WTC11 (cell line): ENCODE measurements at regions not wholly inside any gene's neighbourhood (a gene's known extent, or its start where the extent isn't known, plus 50 kb on each side); places are given as distances from the start of the nearest gene placed in this dataset.

ENCODE experiments used
- ATAC-seq: fragments of 200-7000 bp; cut with Tn5 transposase; 2 replicates; pipeline ENCODE4 v1.10.0; 2021; ENCODE audit warnings: mild to moderate bottlenecking, moderate library complexity
- CTCF ChIA-PET: fragments of 300-600 bp; sonication (Branson Sonifier 250); formaldehyde crosslinking; loops from one replicate; lab custom pipeline; 2021; ENCODE audit warnings: antibody characterized with exemption; lab: Charles Lee
- POLR2A ChIA-PET: fragments of 350-600 bp; sonication (Branson Sonifier 250); formaldehyde crosslinking; loops from one replicate; lab custom pipeline; 2021; ENCODE audit warnings: antibody characterized with exemption; lab: Charles Lee
- DNase-seq: peaks from one replicate; pipeline ENCODE4 v3.0.0; 2021; ENCODE audit warnings: low spot score
- H3K27ac Mint-ChIP-seq: 2 replicates; pipeline ENCODE4 v1.8.0; 2021; ENCODE audit warnings: mixed read lengths
- H3K27me3 Mint-ChIP-seq: 2 replicates; pipeline ENCODE4 v1.8.0; 2021; ENCODE audit warnings: low read depth, mild to moderate bottlenecking, moderate library complexity, mixed read lengths
- H3K36me3 Mint-ChIP-seq: 2 replicates; pipeline ENCODE4 v1.8.0; 2021; ENCODE audit warnings: mixed read lengths
- H3K4me1 Mint-ChIP-seq: 2 replicates; pipeline ENCODE4 v1.8.0; 2022; ENCODE audit warnings: mixed read lengths
- H3K4me3 Mint-ChIP-seq: 2 replicates; pipeline ENCODE4 v1.8.0; 2021; ENCODE audit warnings: mild to moderate bottlenecking, moderate library complexity, mixed read lengths
- H3K9me3 Mint-ChIP-seq: 2 replicates; pipeline ENCODE4 v1.8.0; 2021; ENCODE audit warnings: mixed read lengths
- ELF4 ChIP-seq: sonication (generic); formaldehyde crosslinking; IDR thresholded peaks from 2 replicates; pipeline ENCODE4 v1.8.1; 2022; ENCODE audit warnings: low read depth, mild to moderate bottlenecking, moderate library complexity, missing genetic modification reagents
- FOXK1 ChIP-seq: sonication (generic); formaldehyde crosslinking; IDR thresholded peaks from 2 replicates; pipeline ENCODE4 v1.8.0; 2022; ENCODE audit warnings: mild to moderate bottlenecking, moderate library complexity, missing genetic modification reagents
- GRHL2 ChIP-seq: fragments of 250-450 bp; sonication (Bioruptor Pico); IDR thresholded peaks from 2 replicates; pipeline ENCODE4 v1.8.0; 2022; ENCODE audit warnings: mild to moderate bottlenecking, moderate library complexity; ENCODE audit not compliant: insufficient replicate concordance, severe bottlenecking
- IRF2 ChIP-seq: sonication (generic); formaldehyde crosslinking; IDR thresholded peaks from 2 replicates; pipeline ENCODE4 v1.8.0; 2022; ENCODE audit warnings: low read depth, missing genetic modification reagents, borderline replicate concordance
- KAT7 ChIP-seq: sonication (generic); formaldehyde crosslinking; IDR thresholded peaks from 2 replicates; pipeline ENCODE4 v1.8.1; 2023; ENCODE audit warnings: missing genetic modification reagents, mild to moderate bottlenecking, borderline replicate concordance
- NFYB ChIP-seq: sonication (generic); formaldehyde crosslinking; conservative IDR thresholded peaks from 2 replicates; pipeline ENCODE4 v1.8.0; 2022; ENCODE audit warnings: low read depth, missing genetic modification reagents
- SMAD3 ChIP-seq: sonication (generic); formaldehyde crosslinking; IDR thresholded peaks from 2 replicates; pipeline ENCODE4 v1.8.0; 2022; ENCODE audit warnings: missing genetic modification reagents, mild to moderate bottlenecking, borderline replicate concordance
- SMAD4 ChIP-seq: sonication (generic); formaldehyde crosslinking; IDR thresholded peaks from 2 replicates; pipeline ENCODE4 v1.8.0; 2022; ENCODE audit warnings: mild to moderate bottlenecking, missing genetic modification reagents
- TP53 ChIP-seq: sonication (generic); formaldehyde crosslinking; IDR thresholded peaks from 2 replicates; pipeline ENCODE4 v1.8.1; 2023; ENCODE audit warnings: mild to moderate bottlenecking, missing genetic modification reagents
- ZBTB21 ChIP-seq: sonication (generic); formaldehyde crosslinking; IDR thresholded peaks from 2 replicates; pipeline ENCODE4 v1.8.1; 2023; ENCODE audit warnings: mild to moderate bottlenecking, missing genetic modification reagents, borderline replicate concordance
- ZNF121 ChIP-seq: sonication (generic); formaldehyde crosslinking; IDR thresholded peaks from 2 replicates; pipeline ENCODE4 v1.8.0; 2023; ENCODE audit warnings: missing genetic modification reagents
- ZNF263 ChIP-seq: sonication (generic); formaldehyde crosslinking; IDR thresholded peaks from 2 replicates; pipeline ENCODE4 v1.8.1; 2022; ENCODE audit warnings: low read depth, mild to moderate bottlenecking, moderate library complexity, missing genetic modification reagents
- ZNF317 ChIP-seq: sonication (generic); formaldehyde crosslinking; IDR thresholded peaks from 2 replicates; pipeline ENCODE4 v1.8.1; 2023; ENCODE audit warnings: low read depth, mild to moderate bottlenecking, moderate library complexity, missing genetic modification reagents, borderline replicate concordance
- ZNF396 ChIP-seq: fragments of 250-450 bp; sonication (Bioruptor Pico); IDR thresholded peaks from 2 replicates; pipeline ENCODE4 v1.8.0; 2021; ENCODE audit warnings: mild to moderate bottlenecking, moderate library complexity, borderline replicate concordance
- ZNF416 ChIP-seq: fragments of 250-450 bp; sonication (Bioruptor Pico); IDR thresholded peaks from 2 replicates; pipeline ENCODE4 v1.9.0; 2021; ENCODE audit warnings: mild to moderate bottlenecking, inconsistent platforms
- ZNF423 ChIP-seq: fragments of 250-450 bp; sonication (Bioruptor Pico); IDR thresholded peaks from 2 replicates; pipeline ENCODE4 v2.1.2; 2022; ENCODE audit warnings: mild to moderate bottlenecking, moderate library complexity
- TF ChIP-seq, protein P1 (sequence below): sonication (generic); formaldehyde crosslinking; IDR thresholded peaks from 2 replicates; pipeline ENCODE4 v1.8.0; 2023; ENCODE audit warnings: missing genetic modification reagents, mild to moderate bottlenecking, borderline replicate concordance
- TF ChIP-seq, protein P2 (sequence below): sonication (generic); formaldehyde crosslinking; IDR thresholded peaks from 2 replicates; pipeline ENCODE4 v1.8.0; 2022; ENCODE audit warnings: mild to moderate bottlenecking, missing genetic modification reagents
- TF ChIP-seq, protein P3 (sequence below): sonication (generic); formaldehyde crosslinking; IDR thresholded peaks from 2 replicates; pipeline ENCODE4 v1.8.1; 2022; ENCODE audit warnings: mild to moderate bottlenecking, moderate library complexity, missing genetic modification reagents
- TF ChIP-seq, protein P4 (sequence below): sonication (generic); formaldehyde crosslinking; IDR thresholded peaks from 2 replicates; pipeline ENCODE4 v1.8.0; 2022; ENCODE audit warnings: mild to moderate bottlenecking, missing genetic modification reagents
- TF ChIP-seq, protein P5 (sequence below): sonication (generic); formaldehyde crosslinking; IDR thresholded peaks from 2 replicates; pipeline ENCODE4 v1.8.0; 2022; ENCODE audit warnings: mild to moderate bottlenecking, missing genetic modification reagents
- TF ChIP-seq, protein P6 (sequence below): sonication (generic); formaldehyde crosslinking; IDR thresholded peaks from 2 replicates; pipeline ENCODE4 v1.8.0; 2022; ENCODE audit warnings: missing genetic modification reagents
- TF ChIP-seq, protein P7 (sequence below): fragments of 250-450 bp; sonication (Bioruptor Pico); IDR thresholded peaks from 2 replicates; pipeline ENCODE4 v1.9.0; 2021; ENCODE audit warnings: mild to moderate bottlenecking

DNA sequence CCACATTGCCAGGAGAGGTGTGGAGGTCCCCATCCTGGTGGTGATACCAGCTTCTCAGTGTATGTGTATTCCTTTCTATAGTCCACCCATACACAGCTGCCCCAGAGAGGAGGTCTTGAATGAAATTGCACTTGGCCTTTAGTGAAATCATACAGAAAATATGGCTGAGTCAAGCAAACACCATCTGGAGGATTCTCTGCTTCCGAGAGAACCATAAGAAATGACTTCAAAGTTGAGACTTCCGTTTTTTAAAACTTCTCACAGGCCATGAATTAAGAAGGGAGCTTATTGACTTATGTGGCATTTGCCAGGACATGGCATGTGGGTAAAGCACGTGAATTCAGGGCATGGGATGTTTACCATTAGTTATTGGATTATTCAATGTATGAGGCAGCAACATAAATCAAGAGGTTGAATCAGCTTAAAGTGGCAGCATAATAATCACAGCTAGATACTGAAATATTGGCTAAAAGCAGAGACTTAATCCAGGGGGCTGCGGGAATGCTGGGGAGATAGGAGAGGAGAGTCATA, 119.1 kb upstream of the MTNR1B start (continued):
- TF ChIP-seq, protein P1, sequence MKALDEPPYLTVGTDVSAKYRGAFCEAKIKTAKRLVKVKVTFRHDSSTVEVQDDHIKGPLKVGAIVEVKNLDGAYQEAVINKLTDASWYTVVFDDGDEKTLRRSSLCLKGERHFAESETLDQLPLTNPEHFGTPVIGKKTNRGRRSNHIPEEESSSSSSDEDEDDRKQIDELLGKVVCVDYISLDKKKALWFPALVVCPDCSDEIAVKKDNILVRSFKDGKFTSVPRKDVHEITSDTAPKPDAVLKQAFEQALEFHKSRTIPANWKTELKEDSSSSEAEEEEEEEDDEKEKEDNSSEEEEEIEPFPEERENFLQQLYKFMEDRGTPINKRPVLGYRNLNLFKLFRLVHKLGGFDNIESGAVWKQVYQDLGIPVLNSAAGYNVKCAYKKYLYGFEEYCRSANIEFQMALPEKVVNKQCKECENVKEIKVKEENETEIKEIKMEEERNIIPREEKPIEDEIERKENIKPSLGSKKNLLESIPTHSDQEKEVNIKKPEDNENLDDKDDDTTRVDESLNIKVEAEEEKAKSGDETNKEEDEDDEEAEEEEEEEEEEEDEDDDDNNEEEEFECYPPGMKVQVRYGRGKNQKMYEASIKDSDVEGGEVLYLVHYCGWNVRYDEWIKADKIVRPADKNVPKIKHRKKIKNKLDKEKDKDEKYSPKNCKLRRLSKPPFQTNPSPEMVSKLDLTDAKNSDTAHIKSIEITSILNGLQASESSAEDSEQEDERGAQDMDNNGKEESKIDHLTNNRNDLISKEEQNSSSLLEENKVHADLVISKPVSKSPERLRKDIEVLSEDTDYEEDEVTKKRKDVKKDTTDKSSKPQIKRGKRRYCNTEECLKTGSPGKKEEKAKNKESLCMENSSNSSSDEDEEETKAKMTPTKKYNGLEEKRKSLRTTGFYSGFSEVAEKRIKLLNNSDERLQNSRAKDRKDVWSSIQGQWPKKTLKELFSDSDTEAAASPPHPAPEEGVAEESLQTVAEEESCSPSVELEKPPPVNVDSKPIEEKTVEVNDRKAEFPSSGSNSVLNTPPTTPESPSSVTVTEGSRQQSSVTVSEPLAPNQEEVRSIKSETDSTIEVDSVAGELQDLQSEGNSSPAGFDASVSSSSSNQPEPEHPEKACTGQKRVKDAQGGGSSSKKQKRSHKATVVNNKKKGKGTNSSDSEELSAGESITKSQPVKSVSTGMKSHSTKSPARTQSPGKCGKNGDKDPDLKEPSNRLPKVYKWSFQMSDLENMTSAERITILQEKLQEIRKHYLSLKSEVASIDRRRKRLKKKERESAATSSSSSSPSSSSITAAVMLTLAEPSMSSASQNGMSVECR (CRISPR knock-in tag), result no peak
- TF ChIP-seq, protein P2, sequence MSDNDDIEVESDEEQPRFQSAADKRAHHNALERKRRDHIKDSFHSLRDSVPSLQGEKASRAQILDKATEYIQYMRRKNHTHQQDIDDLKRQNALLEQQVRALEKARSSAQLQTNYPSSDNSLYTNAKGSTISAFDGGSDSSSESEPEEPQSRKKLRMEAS (CRISPR knock-in tag), result no peak
- TF ChIP-seq TP53 (no peak), ZBTB21 (CRISPR knock-in tag) (no peak), ELF4 (CRISPR knock-in tag) (no peak), ZNF263 (CRISPR knock-in tag) (no peak), KAT7 (CRISPR knock-in tag) (no peak)
- TF ChIP-seq, protein P3, sequence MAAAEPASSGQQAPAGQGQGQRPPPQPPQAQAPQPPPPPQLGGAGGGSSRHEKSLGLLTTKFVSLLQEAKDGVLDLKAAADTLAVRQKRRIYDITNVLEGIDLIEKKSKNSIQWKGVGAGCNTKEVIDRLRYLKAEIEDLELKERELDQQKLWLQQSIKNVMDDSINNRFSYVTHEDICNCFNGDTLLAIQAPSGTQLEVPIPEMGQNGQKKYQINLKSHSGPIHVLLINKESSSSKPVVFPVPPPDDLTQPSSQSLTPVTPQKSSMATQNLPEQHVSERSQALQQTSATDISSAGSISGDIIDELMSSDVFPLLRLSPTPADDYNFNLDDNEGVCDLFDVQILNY (CRISPR knock-in tag), result no peak
- TF ChIP-seq, protein P4, sequence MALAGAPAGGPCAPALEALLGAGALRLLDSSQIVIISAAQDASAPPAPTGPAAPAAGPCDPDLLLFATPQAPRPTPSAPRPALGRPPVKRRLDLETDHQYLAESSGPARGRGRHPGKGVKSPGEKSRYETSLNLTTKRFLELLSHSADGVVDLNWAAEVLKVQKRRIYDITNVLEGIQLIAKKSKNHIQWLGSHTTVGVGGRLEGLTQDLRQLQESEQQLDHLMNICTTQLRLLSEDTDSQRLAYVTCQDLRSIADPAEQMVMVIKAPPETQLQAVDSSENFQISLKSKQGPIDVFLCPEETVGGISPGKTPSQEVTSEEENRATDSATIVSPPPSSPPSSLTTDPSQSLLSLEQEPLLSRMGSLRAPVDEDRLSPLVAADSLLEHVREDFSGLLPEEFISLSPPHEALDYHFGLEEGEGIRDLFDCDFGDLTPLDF, result no peak
- TF ChIP-seq, protein P5, sequence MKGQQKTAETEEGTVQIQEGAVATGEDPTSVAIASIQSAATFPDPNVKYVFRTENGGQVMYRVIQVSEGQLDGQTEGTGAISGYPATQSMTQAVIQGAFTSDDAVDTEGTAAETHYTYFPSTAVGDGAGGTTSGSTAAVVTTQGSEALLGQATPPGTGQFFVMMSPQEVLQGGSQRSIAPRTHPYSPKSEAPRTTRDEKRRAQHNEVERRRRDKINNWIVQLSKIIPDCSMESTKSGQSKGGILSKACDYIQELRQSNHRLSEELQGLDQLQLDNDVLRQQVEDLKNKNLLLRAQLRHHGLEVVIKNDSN (CRISPR knock-in tag), result no peak

DNA sequence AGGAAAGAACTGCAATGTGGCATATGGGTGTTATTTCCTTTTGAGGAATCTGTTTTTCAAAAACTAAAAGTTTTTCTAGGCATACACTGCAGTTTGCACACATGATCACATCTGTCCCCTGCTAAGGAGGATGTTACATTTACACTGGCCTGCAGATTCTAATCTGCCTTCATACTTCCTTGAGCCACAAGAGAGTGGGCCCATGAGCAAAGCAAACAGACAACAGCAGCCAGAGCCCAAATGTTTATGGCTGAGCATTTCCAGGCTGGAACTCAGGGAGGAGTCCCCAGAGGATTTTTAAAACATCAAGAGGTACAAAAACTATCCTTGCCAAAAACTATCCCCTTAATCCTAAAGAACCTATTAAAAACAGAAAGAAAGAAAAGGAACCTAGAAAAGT, 117.2 kb upstream of the MTNR1B start:
- Mint-ChIP-seq H3K9me3 (no peaks in the 10 kb centered on the region), H3K4me3 (no peak overlapping the region), H3K4me1 (peaks cover 9% of the 10 kb centered on the region), H3K27ac (no peak overlapping the region), H3K27me3 (no peaks in the 10 kb centered on the region; the same call in 1 of the 2 replicates), H3K36me3 (no peaks in the 10 kb centered on the region)
- ChIA-PET CTCF (interaction anchor here (1.3 kb wide), 1 partner anchor 9 kb away, joined by 5 read pairs; no protein-coding TSS in a partner anchor), POLR2A (no interaction called here)
- DNase-seq (no peak), ATAC-seq (no peak)
- TF ChIP-seq ZNF263 (CRISPR knock-in tag) (no peak), IRF2 (no peak), ZNF416 (CRISPR knock-in tag) (no peak), FOXK1 (CRISPR knock-in tag) (no peak), GRHL2 (no peak), ZNF121 (CRISPR knock-in tag) (no peak), ZNF423 (CRISPR knock-in tag) (no peak), ZNF317 (CRISPR knock-in tag) (no peak), NFYB (no peak), SMAD4 (CRISPR knock-in tag) (no peak), ZNF396 (CRISPR knock-in tag) (no peak), SMAD3 (CRISPR knock-in tag) (no peak)
- TF ChIP-seq, protein P6, sequence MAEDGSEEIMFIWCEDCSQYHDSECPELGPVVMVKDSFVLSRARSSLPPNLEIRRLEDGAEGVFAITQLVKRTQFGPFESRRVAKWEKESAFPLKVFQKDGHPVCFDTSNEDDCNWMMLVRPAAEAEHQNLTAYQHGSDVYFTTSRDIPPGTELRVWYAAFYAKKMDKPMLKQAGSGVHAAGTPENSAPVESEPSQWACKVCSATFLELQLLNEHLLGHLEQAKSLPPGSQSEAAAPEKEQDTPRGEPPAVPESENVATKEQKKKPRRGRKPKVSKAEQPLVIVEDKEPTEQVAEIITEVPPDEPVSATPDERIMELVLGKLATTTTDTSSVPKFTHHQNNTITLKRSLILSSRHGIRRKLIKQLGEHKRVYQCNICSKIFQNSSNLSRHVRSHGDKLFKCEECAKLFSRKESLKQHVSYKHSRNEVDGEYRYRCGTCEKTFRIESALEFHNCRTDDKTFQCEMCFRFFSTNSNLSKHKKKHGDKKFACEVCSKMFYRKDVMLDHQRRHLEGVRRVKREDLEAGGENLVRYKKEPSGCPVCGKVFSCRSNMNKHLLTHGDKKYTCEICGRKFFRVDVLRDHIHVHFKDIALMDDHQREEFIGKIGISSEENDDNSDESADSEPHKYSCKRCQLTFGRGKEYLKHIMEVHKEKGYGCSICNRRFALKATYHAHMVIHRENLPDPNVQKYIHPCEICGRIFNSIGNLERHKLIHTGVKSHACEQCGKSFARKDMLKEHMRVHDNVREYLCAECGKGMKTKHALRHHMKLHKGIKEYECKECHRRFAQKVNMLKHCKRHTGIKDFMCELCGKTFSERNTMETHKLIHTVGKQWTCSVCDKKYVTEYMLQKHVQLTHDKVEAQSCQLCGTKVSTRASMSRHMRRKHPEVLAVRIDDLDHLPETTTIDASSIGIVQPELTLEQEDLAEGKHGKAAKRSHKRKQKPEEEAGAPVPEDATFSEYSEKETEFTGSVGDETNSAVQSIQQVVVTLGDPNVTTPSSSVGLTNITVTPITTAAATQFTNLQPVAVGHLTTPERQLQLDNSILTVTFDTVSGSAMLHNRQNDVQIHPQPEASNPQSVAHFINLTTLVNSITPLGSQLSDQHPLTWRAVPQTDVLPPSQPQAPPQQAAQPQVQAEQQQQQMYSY (CRISPR knock-in tag), result no peak
- TF ChIP-seq, protein P7, sequence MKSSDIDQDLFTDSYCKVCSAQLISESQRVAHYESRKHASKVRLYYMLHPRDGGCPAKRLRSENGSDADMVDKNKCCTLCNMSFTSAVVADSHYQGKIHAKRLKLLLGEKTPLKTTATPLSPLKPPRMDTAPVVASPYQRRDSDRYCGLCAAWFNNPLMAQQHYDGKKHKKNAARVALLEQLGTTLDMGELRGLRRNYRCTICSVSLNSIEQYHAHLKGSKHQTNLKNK, result no peak
- TF ChIP-seq, protein P5 (CRISPR knock-in tag), result no peak
